Activated CD4-positive, alpha-beta T cell treated with anti-CD3 and anti-CD28 coated beads, Interleukin-2, amount 10 ng/mL, durations not matched to agents 7 days and 5 days (primary cell): ENCODE measurements at regions not wholly inside any gene's neighbourhood (a gene's known extent, or its start where the extent isn't known, plus 50 kb on each side); places are given as distances from the start of the nearest gene placed in this dataset.

Experiments
- CTCF ChIA-PET: fragments of 350-600 bp; sonication (Branson Sonifier 250); formaldehyde crosslinking; loops from one replicate; lab custom pipeline; 2021; ENCODE audit warnings: antibody characterized with exemption; lab: Charles Lee
- POLR2A ChIA-PET: fragments of 350-600 bp; sonication (Branson Sonifier 250); formaldehyde crosslinking; loops from one replicate; lab custom pipeline; 2021; ENCODE audit warnings: antibody characterized with exemption; lab: Charles Lee
- DNase-seq: peaks from one replicate; pipeline ENCODE4 v3.0.0-alpha.2; 2020
- H3K27ac Mint-ChIP-seq: one replicate; pipeline ENCODE4 v1.8.0; 2021; ENCODE audit warnings: mild to moderate bottlenecking, moderate library complexity, mixed read lengths
- H3K27me3 Mint-ChIP-seq: one replicate; pipeline ENCODE4 v1.8.0; 2021; ENCODE audit warnings: mixed read lengths
- H3K36me3 Mint-ChIP-seq: one replicate; pipeline ENCODE4 v1.8.0; 2021; ENCODE audit warnings: low read depth, mixed read lengths
- H3K4me1 Mint-ChIP-seq: one replicate; pipeline ENCODE4 v1.8.0; 2021; ENCODE audit warnings: mixed read lengths
- H3K4me3 Mint-ChIP-seq: one replicate; pipeline ENCODE4 v1.8.0; 2021; ENCODE audit warnings: mild to moderate bottlenecking, moderate library complexity, mixed read lengths
- H3K9me3 Mint-ChIP-seq: one replicate; pipeline ENCODE4 v1.8.0; 2021; ENCODE audit warnings: mixed read lengths

DNA sequence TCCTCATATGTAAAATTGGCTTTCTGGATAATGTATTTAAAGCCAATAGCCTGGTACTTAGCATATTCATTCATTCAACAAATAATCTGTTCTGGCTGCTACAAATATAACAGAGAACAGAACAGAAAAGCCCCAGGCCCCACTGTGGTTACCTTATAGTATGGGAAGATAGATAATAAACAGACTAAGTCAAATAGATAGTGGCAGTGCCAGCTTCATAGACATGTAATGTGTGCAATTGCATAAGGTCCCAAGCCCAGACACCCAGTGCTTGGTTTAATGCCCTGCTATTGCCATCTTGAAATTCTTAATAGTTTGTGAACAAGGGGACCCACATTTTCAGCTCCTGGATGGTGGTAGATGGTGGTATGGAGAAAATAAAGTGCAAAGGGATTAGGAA lies 320.2 kb upstream of the USP15 start:
- H3K9me3 Mint-ChIP-seq = peaks cover 5% of the 10 kb centered on the region
- H3K36me3 Mint-ChIP-seq = no peaks in the 10 kb centered on the region
- POLR2A ChIA-PET = no interaction called here
- H3K27me3 Mint-ChIP-seq = no peaks in the 10 kb centered on the region
- no peak overlapping the region for H3K4me3 Mint-ChIP-seq
- CTCF ChIA-PET = no interaction called here
- no peaks in the 10 kb centered on the region for H3K4me1 Mint-ChIP-seq
- H3K27ac Mint-ChIP-seq = no peak overlapping the region
- DNase-seq = no peak

- Mint-ChIP-seq H3K27ac (no peak overlapping the region), H3K36me3 (no peaks in the 10 kb centered on the region), H3K4me1 (no peaks in the 10 kb centered on the region), H3K9me3 (no peaks in the 10 kb centered on the region), H3K27me3 (no peaks in the 10 kb centered on the region), H3K4me3 (no peak overlapping the region)
- DNase-seq = no peak
- POLR2A ChIA-PET = no interaction called here
- CTCF ChIA-PET = no interaction called here
Observed at GRCh38 chr12:61956545-61956944, 303.7 kb upstream of the USP15 start.

DNA sequence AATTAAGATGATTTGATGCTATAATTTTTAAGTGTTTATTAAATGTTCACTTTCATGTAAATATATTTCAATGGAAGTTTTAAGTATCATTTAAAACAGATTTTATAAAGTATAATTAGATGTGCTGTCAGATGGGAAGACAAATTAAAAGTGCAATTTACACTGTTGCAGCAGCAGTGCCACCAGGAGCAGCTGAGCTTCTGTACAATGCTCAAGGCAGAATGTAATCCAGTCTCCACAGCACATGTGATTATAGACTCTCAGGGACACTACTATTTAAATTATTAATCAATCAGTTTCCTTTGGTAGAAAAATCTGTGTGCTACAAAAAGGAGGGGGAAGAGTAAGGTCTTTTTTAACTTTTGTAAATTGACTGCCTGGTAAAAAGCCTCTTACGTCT lies 285.7 kb upstream of the USP15 start:
- POLR2A ChIA-PET = no interaction called here
- Mint-ChIP-seq H3K4me3 (no peak overlapping the region), H3K9me3 (peaks cover 2% of the 10 kb centered on the region)

DNA sequence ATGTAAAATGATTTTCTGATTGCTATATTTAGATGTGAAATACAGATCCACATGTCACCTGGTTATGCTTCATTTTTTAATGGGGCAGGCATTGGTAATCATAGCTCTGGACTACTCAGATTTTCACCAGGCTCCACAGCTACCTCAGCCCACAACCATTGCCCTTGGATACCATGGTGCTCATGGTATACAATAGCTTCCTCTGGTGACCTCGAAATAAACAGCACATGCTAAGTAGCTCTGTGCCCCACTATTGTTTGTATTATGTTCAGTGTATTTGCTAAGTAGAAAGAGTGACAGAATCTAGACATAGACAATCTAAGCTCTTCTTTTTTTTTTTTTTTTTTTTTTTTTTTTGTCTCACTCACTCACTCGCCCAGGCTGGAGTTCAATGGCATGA lies 274.4 kb upstream of the USP15 start:
- no peak for DNase-seq
- Mint-ChIP-seq H3K27ac (no peak overlapping the region), H3K9me3 (no peaks in the 10 kb centered on the region), H3K27me3 (no peaks in the 10 kb centered on the region), H3K4me1 (no peaks in the 10 kb centered on the region), H3K36me3 (no peaks in the 10 kb centered on the region), H3K4me3 (no peak overlapping the region)
- ChIA-PET POLR2A (no interaction called here), CTCF (interaction anchor here (0.6 kb wide), 1 partner anchor 759 kb away, joined by 3 read pairs; no protein-coding TSS in a partner anchor)

More for the DNA sequence above, 285.7 kb upstream of the USP15 start:
- Mint-ChIP-seq H3K36me3 (no peaks in the 10 kb centered on the region), H3K4me1 (no peaks in the 10 kb centered on the region), H3K27ac (no peak overlapping the region), H3K27me3 (no peaks in the 10 kb centered on the region)
- DNase-seq = no peak
- CTCF ChIA-PET = no interaction called here

- no peaks in the 10 kb centered on the region for H3K9me3 Mint-ChIP-seq
- H3K36me3 Mint-ChIP-seq = no peaks in the 10 kb centered on the region
- no peaks in the 10 kb centered on the region for H3K27me3 Mint-ChIP-seq
- H3K4me1 Mint-ChIP-seq = no peaks in the 10 kb centered on the region
- no peak overlapping the region for H3K4me3 Mint-ChIP-seq
- DNase-seq = no peak
- CTCF ChIA-PET = no interaction called here
- POLR2A ChIA-PET = no interaction called here
- H3K27ac Mint-ChIP-seq = no peak overlapping the region
Observed at GRCh38 chr12:61987173-61987572, 273.0 kb upstream of the USP15 start.

DNA sequence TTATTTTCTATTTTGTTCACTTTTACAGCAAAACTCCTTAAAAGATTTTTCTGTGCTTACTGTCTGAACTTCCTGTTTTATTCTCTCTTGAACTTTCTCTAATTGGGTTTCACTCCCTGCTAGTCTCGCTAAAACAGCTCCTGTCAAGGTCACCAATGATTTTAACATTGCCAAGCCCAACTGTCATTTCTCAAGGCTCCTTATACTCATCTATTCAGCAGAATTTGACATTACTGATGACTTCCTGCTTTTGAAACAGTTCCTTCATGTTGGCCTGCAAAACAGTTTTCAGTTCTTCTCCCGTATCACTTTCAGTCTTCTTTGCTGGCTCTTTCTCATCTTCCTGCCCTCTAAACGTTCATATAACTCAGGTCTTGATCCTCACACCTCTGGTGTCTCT lies 268.5 kb upstream of the USP15 start:
- Mint-ChIP-seq H3K9me3 (no peaks in the 10 kb centered on the region), H3K36me3 (no peaks in the 10 kb centered on the region), H3K4me3 (no peak overlapping the region), H3K27me3 (peaks cover 2% of the 10 kb centered on the region), H3K27ac (no peak overlapping the region), H3K4me1 (no peaks in the 10 kb centered on the region)
- no peak for DNase-seq
- ChIA-PET POLR2A (no interaction called here), CTCF (no interaction called here)

GRCh38 chr12:61993734-61994345 lies 266.4 kb upstream of the USP15 start:
- Mint-ChIP-seq H3K4me1 (no peaks in the 10 kb centered on the region), H3K4me3 (no peak overlapping the region), H3K27ac (no peak overlapping the region), H3K36me3 (no peaks in the 10 kb centered on the region), H3K27me3 (peaks cover 10% of the 10 kb centered on the region), H3K9me3 (no peaks in the 10 kb centered on the region)
- ChIA-PET POLR2A (no interaction called here), CTCF (no interaction called here)
- peak; percentile 18 for DNase-seq

DNA sequence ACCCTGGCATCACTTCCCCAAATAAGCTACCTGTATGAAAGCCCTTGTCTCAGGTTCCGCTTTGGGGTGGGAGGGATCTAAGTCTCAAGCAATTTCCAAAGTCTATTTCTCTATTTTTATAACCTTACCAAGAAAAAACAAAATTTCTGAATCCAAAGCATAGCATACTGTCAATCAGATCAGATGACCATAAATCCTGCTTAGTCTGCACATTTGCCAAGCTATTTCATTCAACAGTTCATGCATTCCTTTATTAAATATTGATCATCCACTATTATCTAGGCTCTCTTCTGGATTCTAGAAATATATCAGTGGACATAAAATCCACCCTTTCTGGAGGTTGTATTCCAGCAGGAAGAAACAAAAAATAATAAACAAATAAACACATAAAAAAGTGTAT lies 263.5 kb upstream of the USP15 start:
- peaks cover 12% of the 10 kb centered on the region for H3K27me3 Mint-ChIP-seq
- ChIA-PET CTCF (interaction anchor here (1.0 kb wide), 1 partner anchor 197 kb away, joined by 3 read pairs; no protein-coding TSS in a partner anchor), POLR2A (no interaction called here)
- no peaks in the 10 kb centered on the region for H3K36me3 Mint-ChIP-seq
- DNase-seq = no peak
- H3K4me3 Mint-ChIP-seq = no peak overlapping the region
- H3K4me1 Mint-ChIP-seq = no peaks in the 10 kb centered on the region
- no peaks in the 10 kb centered on the region for H3K9me3 Mint-ChIP-seq
- H3K27ac Mint-ChIP-seq = no peak overlapping the region

GRCh38 chr12:61998791-61999190 lies 261.4 kb upstream of the USP15 start:
- no peak for DNase-seq
- Mint-ChIP-seq H3K4me3 (no peak overlapping the region), H3K27me3 (peaks cover 12% of the 10 kb centered on the region), H3K4me1 (no peaks in the 10 kb centered on the region), H3K27ac (no peak overlapping the region), H3K36me3 (no peaks in the 10 kb centered on the region), H3K9me3 (no peaks in the 10 kb centered on the region)
- ChIA-PET POLR2A (no interaction called here), CTCF (no interaction called here)

DNA sequence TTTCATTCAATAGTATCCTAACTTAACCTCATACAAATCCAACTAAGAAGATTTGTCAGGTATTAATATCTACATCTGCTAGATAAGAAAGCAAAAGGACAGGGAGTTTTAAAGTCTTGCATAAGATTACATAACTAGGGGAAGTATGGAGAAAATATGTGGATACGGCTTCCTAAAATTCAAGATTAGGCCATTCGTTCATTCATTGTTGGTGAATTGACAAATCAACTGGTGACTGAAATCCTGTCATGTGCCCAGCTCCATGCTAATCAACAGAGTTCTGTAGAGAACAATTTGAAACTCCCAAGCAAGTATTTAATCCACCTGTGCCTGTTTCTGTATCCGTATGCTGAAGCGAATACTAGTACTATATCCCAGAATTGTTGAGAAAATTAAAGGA lies 260.9 kb upstream of the USP15 start:
- Mint-ChIP-seq H3K9me3 (no peaks in the 10 kb centered on the region), H3K4me1 (no peaks in the 10 kb centered on the region), H3K27me3 (peaks cover 12% of the 10 kb centered on the region), H3K4me3 (no peak overlapping the region), H3K27ac (no peak overlapping the region), H3K36me3 (no peaks in the 10 kb centered on the region)
- CTCF ChIA-PET = no interaction called here
- POLR2A ChIA-PET = no interaction called here
- no peak for DNase-seq

- no peak for DNase-seq
- H3K4me3 Mint-ChIP-seq = no peak overlapping the region
Observed at GRCh38 chr12:62001424-62001823, 258.8 kb upstream of the USP15 start.

GRCh38 chr12:62003226-62003625 lies 257.0 kb upstream of the USP15 start:
- Mint-ChIP-seq H3K36me3 (no peaks in the 10 kb centered on the region), H3K4me3 (no peak overlapping the region), H3K9me3 (no peaks in the 10 kb centered on the region), H3K27me3 (peaks cover 7% of the 10 kb centered on the region), H3K27ac (no peak overlapping the region), H3K4me1 (no peaks in the 10 kb centered on the region)
- CTCF ChIA-PET = no interaction called here
- no peak for DNase-seq
- POLR2A ChIA-PET = no interaction called here

More at GRCh38 chr12:62001424-62001823, 258.8 kb upstream of the USP15 start:
- ChIA-PET CTCF (interaction anchor here (0.6 to 1.2 kb wide), 2 partner anchors 15 to 130 kb away, joined by 3 read pairs; no protein-coding TSS in a partner anchor), POLR2A (no interaction called here)
- Mint-ChIP-seq H3K4me1 (no peaks in the 10 kb centered on the region), H3K9me3 (no peaks in the 10 kb centered on the region), H3K27me3 (peaks cover 13% of the 10 kb centered on the region), H3K36me3 (no peaks in the 10 kb centered on the region), H3K27ac (no peak overlapping the region)

GRCh38 chr12:62003701-62004100 lies 256.5 kb upstream of the USP15 start:
- no peak for DNase-seq
- ChIA-PET POLR2A (no interaction called here), CTCF (no interaction called here)
- no peak overlapping the region for H3K27ac Mint-ChIP-seq
- no peaks in the 10 kb centered on the region for H3K9me3 Mint-ChIP-seq
- peaks cover 5% of the 10 kb centered on the region for H3K27me3 Mint-ChIP-seq
- no peak overlapping the region for H3K4me3 Mint-ChIP-seq
- no peaks in the 10 kb centered on the region for H3K36me3 Mint-ChIP-seq
- no peaks in the 10 kb centered on the region for H3K4me1 Mint-ChIP-seq

DNA sequence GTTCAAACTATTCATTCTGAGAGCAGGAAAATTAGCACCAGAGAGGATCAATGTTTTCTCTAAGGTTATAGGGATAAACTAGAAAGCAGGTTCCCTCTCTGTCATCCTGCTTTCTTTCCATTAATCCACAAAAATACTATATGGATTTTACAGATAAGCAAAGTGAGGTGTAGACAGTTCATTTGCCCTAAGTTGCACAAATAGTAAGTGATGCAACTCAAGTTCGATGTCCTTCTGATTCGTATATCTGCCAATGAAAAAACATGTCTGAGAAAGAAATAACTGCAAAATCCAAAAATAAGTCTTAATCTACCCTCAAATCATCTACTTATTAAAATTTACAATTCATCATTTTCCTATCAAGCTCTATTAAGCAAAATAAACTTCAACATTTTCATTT lies 254.6 kb upstream of the USP15 start:
- H3K27me3 Mint-ChIP-seq = peaks cover 2% of the 10 kb centered on the region
- no peaks in the 10 kb centered on the region for H3K36me3 Mint-ChIP-seq
- H3K27ac Mint-ChIP-seq = no peak overlapping the region
- ChIA-PET CTCF (interaction anchor here (0.6 kb wide), 1 partner anchor 41 kb away, joined by 6 read pairs; no protein-coding TSS in a partner anchor), POLR2A (no interaction called here)
- no peak for DNase-seq
- no peak overlapping the region for H3K4me3 Mint-ChIP-seq
- no peaks in the 10 kb centered on the region for H3K9me3 Mint-ChIP-seq
- no peaks in the 10 kb centered on the region for H3K4me1 Mint-ChIP-seq
